ENCODE measurements at regions not wholly inside any gene's neighbourhood (a gene's known extent, or its start where the extent isn't known, plus 50 kb on each side); places are given as distances from the start of the nearest gene placed in this dataset.

DNA sequence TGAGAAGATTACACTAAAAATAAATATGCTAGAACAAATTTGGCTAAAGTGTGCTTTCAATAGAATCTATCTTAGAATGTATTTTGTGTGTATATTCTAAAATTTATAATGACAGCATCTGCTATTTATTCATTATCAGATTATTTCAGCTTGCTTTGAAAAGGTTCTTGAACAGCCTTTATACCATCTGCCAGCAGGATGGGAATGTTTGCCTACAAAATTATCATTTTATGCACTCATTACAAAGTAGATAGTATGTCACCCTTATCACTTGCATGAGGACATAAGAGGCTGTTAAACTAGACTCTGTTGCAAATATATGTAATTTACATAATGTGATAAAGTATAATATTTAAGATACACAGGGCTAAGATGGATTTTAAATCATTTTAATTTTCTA is 1286.9 kb upstream of the PCDH20 start:
- H3K4me1 ChIP-seq (ENCODE audit: insufficient read depth, low read length) = no peaks in the 10 kb centered on the region
- ChIA-PET POLR2A (no interaction called here), CTCF (no interaction called here)
- H3K27me3 Mint-ChIP-seq = no peaks in the 10 kb centered on the region
- H3K4me1 Mint-ChIP-seq (ENCODE audit: low read depth) = no peaks in the 10 kb centered on the region
- ATAC-seq (ENCODE audit: poor library complexity) (no peak), DNase-seq (no peak)
- no peak overlapping the region for H3K27ac ChIP-seq (ENCODE audit: low read depth in 1 of 2, low read length in 2 of 2)
- no peak overlapping the region for H3K4me3 ChIP-seq (ENCODE audit: low read length)
- TF ChIP-seq, protein P1, sequence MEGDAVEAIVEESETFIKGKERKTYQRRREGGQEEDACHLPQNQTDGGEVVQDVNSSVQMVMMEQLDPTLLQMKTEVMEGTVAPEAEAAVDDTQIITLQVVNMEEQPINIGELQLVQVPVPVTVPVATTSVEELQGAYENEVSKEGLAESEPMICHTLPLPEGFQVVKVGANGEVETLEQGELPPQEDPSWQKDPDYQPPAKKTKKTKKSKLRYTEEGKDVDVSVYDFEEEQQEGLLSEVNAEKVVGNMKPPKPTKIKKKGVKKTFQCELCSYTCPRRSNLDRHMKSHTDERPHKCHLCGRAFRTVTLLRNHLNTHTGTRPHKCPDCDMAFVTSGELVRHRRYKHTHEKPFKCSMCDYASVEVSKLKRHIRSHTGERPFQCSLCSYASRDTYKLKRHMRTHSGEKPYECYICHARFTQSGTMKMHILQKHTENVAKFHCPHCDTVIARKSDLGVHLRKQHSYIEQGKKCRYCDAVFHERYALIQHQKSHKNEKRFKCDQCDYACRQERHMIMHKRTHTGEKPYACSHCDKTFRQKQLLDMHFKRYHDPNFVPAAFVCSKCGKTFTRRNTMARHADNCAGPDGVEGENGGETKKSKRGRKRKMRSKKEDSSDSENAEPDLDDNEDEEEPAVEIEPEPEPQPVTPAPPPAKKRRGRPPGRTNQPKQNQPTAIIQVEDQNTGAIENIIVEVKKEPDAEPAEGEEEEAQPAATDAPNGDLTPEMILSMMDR (IDR thresholded peaks at IDR 0.05) = no peak
- H3K36me3 ChIP-seq (ENCODE audit: insufficient read depth, low read length) = no peaks in the 10 kb centered on the region
- peaks cover 6% of the 10 kb centered on the region for H3K9me3 Mint-ChIP-seq
- peaks cover 0 to 4% of the 10 kb centered on the region in 2 experiments for H3K9me3 ChIP-seq (ENCODE audit: control insufficient read depth in 1 of 2, insufficient read depth in 1 of 2, low read length in 2 of 2)
- no peaks in the 10 kb centered on the region for H3K36me3 Mint-ChIP-seq (ENCODE audit: low read depth)
- H3K27ac Mint-ChIP-seq = no peak overlapping the region
- intact Hi-C loops (cut with DNase I, micrococcal nuclease) = no loop called here
- no peaks in the 10 kb centered on the region for H3K27me3 ChIP-seq (ENCODE audit: control insufficient read depth in 1 of 2, insufficient read depth in 2 of 2, low read length in 2 of 2)
- no peak overlapping the region for H3K4me3 Mint-ChIP-seq

DNA sequence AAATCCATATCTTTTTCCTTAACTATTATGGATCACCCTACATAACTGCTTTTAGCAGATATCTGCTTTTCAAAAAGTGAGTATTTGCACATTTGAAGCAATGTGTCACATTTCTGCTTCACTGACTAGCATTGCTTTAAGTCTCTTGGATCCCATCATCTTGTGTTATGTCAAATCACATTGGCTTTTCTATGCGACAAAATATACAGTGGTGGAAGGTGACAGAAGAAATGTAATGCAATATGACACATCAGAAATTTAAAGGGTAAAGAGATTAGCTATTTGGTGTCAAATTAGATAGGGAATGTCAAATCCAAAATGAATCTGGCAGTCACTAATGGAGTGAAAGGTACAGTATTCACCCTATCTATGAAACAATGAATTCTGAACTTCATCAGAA is 1282.1 kb upstream of the PCDH20 start:
- ATAC-seq (ENCODE audit: poor library complexity) (no peak), DNase-seq (no peak)
- ChIA-PET POLR2A (no interaction called here), CTCF (no interaction called here)
- H3K36me3 ChIP-seq (ENCODE audit: insufficient read depth, low read length) = no peaks in the 10 kb centered on the region
- H3K27me3 Mint-ChIP-seq = no peaks in the 10 kb centered on the region
- H3K36me3 Mint-ChIP-seq (ENCODE audit: low read depth) = no peaks in the 10 kb centered on the region
- intact Hi-C loops (cut with DNase I, micrococcal nuclease) = no loop called here
- no peaks in the 10 kb centered on the region for H3K4me1 Mint-ChIP-seq (ENCODE audit: low read depth)
- no peak overlapping the region for H3K4me3 Mint-ChIP-seq
- H3K27ac Mint-ChIP-seq = no peak overlapping the region
- H3K27ac ChIP-seq (ENCODE audit: low read depth in 1 of 2, low read length in 2 of 2) = no peak overlapping the region
- no peak overlapping the region for H3K4me3 ChIP-seq (ENCODE audit: low read length)
- H3K9me3 ChIP-seq (ENCODE audit: control insufficient read depth in 1 of 2, insufficient read depth in 1 of 2, low read length in 2 of 2) = no peaks in the 10 kb centered on the region
- H3K4me1 ChIP-seq (ENCODE audit: insufficient read depth, low read length) = no peaks in the 10 kb centered on the region
- peaks cover 4% of the 10 kb centered on the region for H3K9me3 Mint-ChIP-seq
- TF ChIP-seq, protein P1 (IDR thresholded peaks at IDR 0.05) = no peak
- H3K27me3 ChIP-seq (ENCODE audit: control insufficient read depth in 1 of 2, insufficient read depth in 2 of 2, low read length in 2 of 2) = no peaks in the 10 kb centered on the region

DNA sequence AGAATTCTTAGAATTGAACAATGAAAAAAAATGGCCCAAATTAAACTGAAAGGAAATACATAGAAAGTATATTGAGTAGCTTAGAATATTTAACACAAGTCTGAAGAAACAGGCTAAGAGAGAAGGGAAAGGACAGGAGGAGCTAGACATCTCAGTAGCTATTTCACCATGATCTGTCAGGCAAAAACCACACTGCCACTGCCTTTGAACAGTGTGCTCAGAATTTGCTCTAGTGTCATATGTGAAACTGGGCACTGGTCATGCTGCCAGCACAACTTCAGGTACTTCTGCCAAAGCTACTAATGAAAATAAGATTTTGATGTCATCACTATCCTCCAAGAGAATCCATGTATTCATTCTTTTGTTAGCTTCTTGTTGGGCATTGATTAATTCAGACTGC is 1280.8 kb upstream of the PCDH20 start:
- H3K9me3 ChIP-seq (ENCODE audit: control insufficient read depth in 1 of 2, insufficient read depth in 1 of 2, low read length in 2 of 2) = no peaks in the 10 kb centered on the region
- CTCF ChIA-PET = no interaction called here
- H3K4me3 Mint-ChIP-seq = no peak overlapping the region
- peaks cover 4% of the 10 kb centered on the region for H3K9me3 Mint-ChIP-seq
- no peak overlapping the region for H3K4me3 ChIP-seq (ENCODE audit: low read length)
- intact Hi-C loops (cut with DNase I, micrococcal nuclease) = no loop called here
- DNase-seq = no peak
- H3K36me3 ChIP-seq (ENCODE audit: insufficient read depth, low read length) = no peaks in the 10 kb centered on the region
- POLR2A ChIA-PET = no interaction called here
- no peak overlapping the region for H3K27ac Mint-ChIP-seq
- TF ChIP-seq, protein P1 (IDR thresholded peaks at IDR 0.05) = no peak
- no peaks in the 10 kb centered on the region for H3K36me3 Mint-ChIP-seq (ENCODE audit: low read depth)
- no peaks in the 10 kb centered on the region for H3K4me1 Mint-ChIP-seq (ENCODE audit: low read depth)
- H3K27me3 Mint-ChIP-seq = no peaks in the 10 kb centered on the region
- no peak overlapping the region for H3K27ac ChIP-seq (ENCODE audit: low read depth in 1 of 2, low read length in 2 of 2)
- H3K27me3 ChIP-seq (ENCODE audit: control insufficient read depth in 1 of 2, insufficient read depth in 2 of 2, low read length in 2 of 2) = no peaks in the 10 kb centered on the region
- H3K4me1 ChIP-seq (ENCODE audit: insufficient read depth, low read length) = no peaks in the 10 kb centered on the region
- ATAC-seq (ENCODE audit: poor library complexity) = no peak
